HuH-7.5 (cell line): ENCODE measurements at regions not wholly inside any gene's neighbourhood (a gene's known extent, or its start where the extent isn't known, plus 50 kb on each side); places are given as distances from the start of the nearest gene placed in this dataset.

ENCODE experiments used
- DNase-seq: peaks from one replicate; pipeline ENCODE4 v3.0.0; 2011; ENCODE audit warnings: low spot score

GRCh38 chr1:229760478-229760996 is 134.5 kb downstream of the URB2 start:
- no peak for DNase-seq

GRCh38 chr1:229762891-229763290 is 136.8 kb downstream of the URB2 start:
- DNase-seq: no peak

GRCh38 chr1:229768232-229768631 is 142.2 kb downstream of the URB2 start:
- no peak for DNase-seq

- DNase-seq: no peak
Measured at GRCh38 chr1:229769006-229769405, 143.0 kb downstream of the URB2 start.

- no peak for DNase-seq
Measured at GRCh38 chr1:229769809-229770208, 143.8 kb downstream of the URB2 start.

- DNase-seq: no peak
Measured at GRCh38 chr1:229778794-229779193, 152.7 kb downstream of the URB2 start.

GRCh38 chr1:229781453-229781852 is 155.4 kb downstream of the URB2 start:
- DNase-seq: no peak

GRCh38 chr1:229782469-229782868 is 156.4 kb downstream of the URB2 start:
- no peak for DNase-seq

GRCh38 chr1:229784834-229785233 is 158.8 kb downstream of the URB2 start:
- no peak for DNase-seq

GRCh38 chr1:229786974-229787610 is 161.0 kb downstream of the URB2 start:
- no peak for DNase-seq

- DNase-seq: no peak
Measured at GRCh38 chr1:229788004-229788403, 162.0 kb downstream of the URB2 start.

- no peak for DNase-seq
Measured at GRCh38 chr1:229792012-229792975, 166.2 kb downstream of the URB2 start.

- DNase-seq: no peak
Measured at GRCh38 chr1:229793488-229793887, 167.4 kb downstream of the URB2 start.

GRCh38 chr1:229798558-229798957 is 172.5 kb downstream of the URB2 start:
- no peak for DNase-seq

- no peak for DNase-seq
Measured at GRCh38 chr1:229803626-229804217, 177.7 kb downstream of the URB2 start.

- DNase-seq: no peak
Measured at GRCh38 chr1:229808272-229808671, 182.2 kb downstream of the URB2 start.

GRCh38 chr1:229810140-229810539 is 184.1 kb downstream of the URB2 start:
- DNase-seq: no peak

GRCh38 chr1:229810961-229811360 is 184.9 kb downstream of the URB2 start:
- no peak for DNase-seq

- DNase-seq: no peak
Measured at GRCh38 chr1:229812148-229812547, 186.1 kb downstream of the URB2 start.

- DNase-seq: no peak
Measured at GRCh38 chr1:229812693-229813092, 186.6 kb downstream of the URB2 start.

GRCh38 chr1:229815076-229815475 is 189.0 kb downstream of the URB2 start:
- no peak for DNase-seq

- DNase-seq: no peak
Measured at GRCh38 chr1:229815961-229816360, 189.9 kb downstream of the URB2 start.

- DNase-seq: no peak
Measured at GRCh38 chr1:229817936-229818335, 191.9 kb downstream of the URB2 start.
